Hematopoietic multipotent progenitor cell treated with erythropoietin and hydrocortisone succinate and interleukin-3 and kit ligand, for 15 days (in vitro differentiated cells): ENCODE measurements at regions not wholly inside any gene's neighbourhood (a gene's known extent, or its start where the extent isn't known, plus 50 kb on each side); places are given as distances from the start of the nearest gene placed in this dataset.

Source experiments
- DNase-seq: peaks from one replicate; pipeline ENCODE4 v3.0.0-alpha.2; 2015; ENCODE audit warnings: low spot score

DNA sequence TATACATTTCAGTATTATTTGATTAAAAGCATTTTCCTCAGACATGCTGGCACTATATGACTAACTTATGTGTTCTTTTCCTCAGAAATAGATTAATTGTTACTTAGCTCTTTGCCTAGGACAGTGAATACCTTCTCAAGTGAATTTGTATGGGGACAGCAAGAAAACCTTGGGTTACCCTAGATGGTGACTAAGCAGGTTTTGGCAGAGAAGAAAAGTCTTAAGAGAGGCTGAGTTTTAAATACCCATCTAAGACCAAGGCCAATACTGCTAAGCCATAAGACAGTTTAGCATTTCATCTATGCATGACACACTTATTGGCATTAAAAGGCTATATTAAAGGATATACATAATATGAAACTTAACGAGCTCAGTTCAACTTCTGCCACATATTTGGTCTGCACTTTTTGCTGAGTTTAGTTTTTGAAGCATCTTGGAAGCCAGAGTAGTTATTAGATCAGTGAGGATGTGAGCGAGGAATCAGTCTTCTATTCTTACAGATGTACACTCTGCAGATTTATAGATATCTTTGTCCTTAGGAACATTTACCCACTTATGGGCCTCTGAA lies 54.6 kb upstream of the FAM3C start:
- no peak for DNase-seq

DNA sequence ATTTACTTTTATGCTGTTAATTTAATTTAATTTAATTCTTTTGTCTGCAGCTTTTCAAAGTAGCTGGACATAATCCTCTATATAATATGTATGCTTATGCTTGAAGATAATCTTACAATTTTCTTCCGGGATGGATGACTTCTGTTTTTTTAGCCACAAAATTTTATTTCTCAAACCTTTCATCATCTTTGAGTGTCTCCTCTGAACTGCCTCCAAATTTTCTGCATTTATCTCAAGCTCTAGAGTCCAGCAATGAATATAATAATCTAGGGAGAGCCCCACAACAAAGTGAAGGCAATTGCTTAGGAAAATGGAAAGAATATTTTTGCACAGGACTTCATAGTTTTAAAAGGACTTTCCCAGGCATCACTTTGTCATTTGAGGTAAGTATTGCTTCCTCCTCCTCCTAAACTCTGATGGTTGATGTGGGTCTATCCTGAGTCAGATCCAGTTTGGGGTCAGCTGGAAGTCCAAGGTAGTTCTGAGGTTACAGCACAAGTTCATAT lies 53.7 kb upstream of the FAM3C start:
- no peak for DNase-seq

DNA sequence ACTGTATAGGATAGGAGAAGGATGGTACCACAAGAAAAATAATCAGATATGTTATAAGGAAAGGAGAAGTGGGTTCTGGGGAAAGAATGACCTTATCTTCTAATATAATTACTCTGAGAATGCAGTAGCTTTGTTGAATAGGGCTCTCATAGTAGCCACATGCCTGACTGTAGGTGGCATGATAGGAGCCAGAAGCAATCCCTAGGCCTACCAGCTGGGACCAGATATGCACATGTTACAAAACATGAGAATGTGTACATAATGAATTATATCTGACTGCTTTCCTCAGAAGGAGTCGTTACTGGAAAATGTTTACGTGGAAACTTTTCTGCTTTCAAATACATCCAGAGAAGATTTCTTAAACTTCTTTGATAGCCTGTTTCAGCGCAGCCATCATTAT lies 53.2 kb upstream of the FAM3C start:
- DNase-seq = no peak

DNA sequence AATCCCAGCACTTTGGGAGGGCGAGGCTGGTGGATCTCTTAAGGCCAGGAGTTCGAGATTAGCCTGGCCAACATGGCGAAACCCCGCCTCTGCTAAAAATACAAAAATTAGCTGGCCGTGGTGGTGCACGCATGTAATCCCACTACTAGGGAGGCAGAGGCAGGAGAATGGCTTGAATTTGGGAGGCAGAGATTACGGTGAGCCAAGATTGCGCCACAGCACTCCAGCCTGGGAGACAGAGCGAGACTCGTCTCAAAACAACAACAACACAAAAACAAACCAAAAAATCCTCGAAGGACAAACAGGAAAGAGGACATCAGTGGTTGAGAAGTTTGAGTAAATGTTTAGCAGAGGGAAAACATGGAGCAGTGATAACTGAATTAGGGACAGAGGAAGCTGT lies 52.3 kb upstream of the FAM3C start:
- no peak for DNase-seq

DNA sequence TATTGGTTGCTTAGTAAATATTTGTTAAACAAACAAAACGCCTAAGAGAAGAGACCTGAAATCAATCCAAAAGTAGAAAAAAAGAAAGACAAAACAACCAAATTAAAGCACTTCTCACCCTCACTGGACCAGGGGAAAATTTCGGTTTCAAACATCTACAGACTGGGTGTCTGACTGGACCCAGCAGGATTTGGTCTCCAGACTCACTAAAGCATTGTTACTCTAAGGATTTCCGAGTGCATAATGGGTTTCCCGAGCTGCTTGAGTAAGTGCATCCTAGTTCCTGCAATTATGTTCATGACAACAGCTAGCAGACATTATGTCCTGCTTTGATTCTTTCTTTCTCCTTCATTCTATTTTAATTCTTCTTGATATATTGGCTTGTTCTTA lies 51.8 kb upstream of the FAM3C start:
- no peak for DNase-seq

DNA sequence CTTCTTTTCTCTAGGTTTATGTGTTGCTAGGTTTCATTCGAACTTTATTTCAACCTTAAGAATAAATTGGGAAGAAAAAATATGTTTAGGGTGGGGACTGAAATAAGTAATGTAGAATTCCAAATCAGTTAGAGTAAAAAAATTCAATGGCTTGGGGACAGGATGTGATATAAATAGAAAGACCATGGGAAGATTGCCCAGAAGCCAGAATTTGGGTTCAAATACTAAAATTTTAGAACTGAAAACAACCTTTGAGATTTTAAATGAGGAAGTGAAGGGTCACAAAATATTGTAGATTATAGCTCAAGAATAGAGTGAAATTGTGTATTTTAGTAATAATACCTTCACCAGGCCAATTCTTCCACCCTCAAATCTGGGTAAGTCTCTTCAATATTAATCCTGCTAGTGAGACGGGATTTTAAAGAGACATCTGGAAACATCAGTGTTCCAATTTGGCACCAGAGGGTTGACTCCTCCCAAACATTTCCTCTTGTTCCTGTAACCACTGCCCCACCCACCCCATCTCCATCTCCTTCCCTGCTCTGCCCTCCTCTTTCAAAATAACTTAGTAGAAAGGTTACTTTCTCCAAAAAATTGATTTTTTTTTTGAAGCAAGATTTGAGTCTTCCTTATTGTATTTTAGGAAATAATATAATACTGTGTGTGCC lies 51.3 kb upstream of the FAM3C start:
- no peak for DNase-seq

DNA sequence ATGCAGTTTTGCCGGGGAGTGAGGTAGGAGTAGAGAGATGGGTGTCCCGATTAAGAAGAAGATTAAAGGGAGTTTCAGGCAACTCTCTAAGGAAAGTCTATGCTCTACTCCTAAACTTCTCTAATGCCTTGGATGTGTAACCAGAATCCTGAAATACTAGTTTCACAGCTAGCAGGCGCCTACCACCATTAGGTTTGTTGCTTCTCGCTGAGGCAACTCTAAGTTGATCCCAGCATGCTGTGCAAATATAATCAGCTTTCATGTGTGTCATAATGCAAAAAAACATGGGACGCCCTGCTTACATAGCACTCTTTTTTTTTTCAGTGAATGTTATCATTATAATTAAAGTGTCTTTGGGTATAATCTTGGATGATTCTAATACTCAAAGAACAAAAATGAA lies 50.4 kb upstream of the FAM3C start:
- DNase-seq = no peak
